ENCODE measurements at regions not wholly inside any gene's neighbourhood (a gene's known extent, or its start where the extent isn't known, plus 50 kb on each side); places are given as distances from the start of the nearest gene placed in this dataset.

DNA sequence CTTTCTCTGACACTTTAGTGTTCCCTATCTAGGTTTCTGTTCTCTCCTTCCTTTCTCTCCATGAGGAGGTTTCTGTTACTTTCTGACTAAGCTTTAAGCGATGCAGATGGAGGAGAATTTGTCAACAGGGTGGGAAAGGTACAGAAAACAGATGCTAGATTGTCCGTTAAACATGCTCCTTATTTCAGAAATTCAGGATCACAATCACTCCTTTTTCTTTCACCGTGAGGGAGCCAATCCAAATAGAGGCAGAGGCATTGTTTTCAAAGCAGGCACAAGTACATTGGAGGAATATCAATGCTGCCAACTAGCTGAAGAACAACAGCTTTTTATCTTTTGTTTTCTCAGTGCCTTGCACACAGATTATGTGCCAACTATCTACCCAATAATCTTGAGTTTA lies 215.7 kb upstream of the FOLH1 start:
- H3K4ac ChIP-seq (replicated peaks; ENCODE audit: insufficient read length, low read depth, low read length) = no peak overlapping the region
- no peak for FAIRE-seq
- no peak overlapping the region for H2BK5ac ChIP-seq (ENCODE audit: low read depth, low read length)
- H3K79me2 ChIP-seq (ENCODE audit: control insufficient read depth in 1 of 2, insufficient read depth in 2 of 2, low read length in 2 of 2) = no peaks in the 10 kb centered on the region
- no peak overlapping the region for H4K91ac ChIP-seq (replicated peaks; ENCODE audit: insufficient read length, low read length)
- H4K20me1 ChIP-seq (replicated peaks in 1 of 2; ENCODE audit: control insufficient read depth in 1 of 2, insufficient read depth in 2 of 2, low read length in 2 of 2) = no peaks in the 10 kb centered on the region
- no peak overlapping the region for H2BK15ac ChIP-seq (ENCODE audit: low read length)
- H3K27ac ChIP-seq (ENCODE audit: low read depth, low read length) = no peak overlapping the region
- no peak overlapping the region for H4K8ac ChIP-seq (ENCODE audit: extremely low read depth, insufficient read depth, low read length)
- peaks cover 15 to 51% of the 10 kb centered on the region in 2 experiments for H3K9me3 ChIP-seq (ENCODE audit: insufficient read depth in 2 of 2, low read depth in 1 of 2, low read length in 1 of 2)
- H3K23me2 ChIP-seq (ENCODE audit: low read depth, low read length) = no peaks in the 10 kb centered on the region
- no peak overlapping the region for H2AK5ac ChIP-seq (ENCODE audit: low read depth, low read length)
- H3K23ac ChIP-seq (ENCODE audit: insufficient read length) = no peak overlapping the region
- no peak overlapping the region for H2BK20ac ChIP-seq (ENCODE audit: low read length)
- CTCF ChIA-PET (ENCODE audit: partially characterized antibody) = no interaction called here
- H3K36me3 ChIP-seq (ENCODE audit: control insufficient read depth in 2 of 4, insufficient read depth in 4 of 4, low read length in 3 of 4) = no peaks in the 10 kb centered on the region
- H3K56ac ChIP-seq (replicated peaks; ENCODE audit: insufficient read length, low read depth, low read length) = no peak overlapping the region
- no peak overlapping the region for H3K4me2 ChIP-seq (ENCODE audit: insufficient read depth in 1 of 2, low read depth in 2 of 2, low read length in 2 of 2)
- no peak overlapping the region for H2BK12ac ChIP-seq (ENCODE audit: low read depth, low read length)
- POLR2A ChIA-PET (ENCODE audit: partially characterized antibody) = no interaction called here
- no peak overlapping the region for H3K18ac ChIP-seq (ENCODE audit: extremely low read depth, low read length)
- H2AFZ ChIP-seq (ENCODE audit: low read length) = no peak overlapping the region
- H3K4me1 ChIP-seq (replicated peaks in 1 of 4; ENCODE audit: control insufficient read depth in 3 of 4, insufficient read depth in 4 of 4, low read length in 3 of 4) = no peaks in the 10 kb centered on the region
- no peak overlapping the region for H4K5ac ChIP-seq (ENCODE audit: insufficient read length, low read depth, low read length)
- DNase-seq (ENCODE audit: low read depth in 1 of 2, low spot score in 2 of 2) = no peak
- no peak overlapping the region for H3K9ac ChIP-seq (replicated peaks in 1 of 4; ENCODE audit: extremely low read depth in 1 of 4, low read depth in 3 of 4, low read length in 3 of 4)
- no peak overlapping the region for H2BK120ac ChIP-seq (replicated peaks; ENCODE audit: low read depth, low read length)
- H3K79me1 ChIP-seq (ENCODE audit: low read depth, low read length) = no peaks in the 10 kb centered on the region
- no peak overlapping the region for H3K14ac ChIP-seq (ENCODE audit: insufficient read length)
- no peaks in the 10 kb centered on the region for H3K27me3 ChIP-seq (replicated peaks in 1 of 4; ENCODE audit: control insufficient read depth in 3 of 4, extremely low read depth in 1 of 4, insufficient read depth in 3 of 4, low read length in 3 of 4)
- no peak overlapping the region for H3K4me3 ChIP-seq (ENCODE audit: extremely low read depth in 1 of 4, insufficient read depth in 2 of 4, low read depth in 3 of 4, low read length in 4 of 4)
- WGBS, 2 experiments (ENCODE audit: extremely low coverage in 1 of 2, insufficient coverage in 1 of 2, insufficient read length in 1 of 2, insufficient replicate concordance in 2 of 2, low coverage in 1 of 2, low lambda C conversion rate in 2 of 2, missing lambda C conversion rate in 1 of 2) = 40% methylated on average over 3 of the region's 3 CpGs; no CpG with 5 or more reads in 1 of the 2 experiments
- TF ChIP-seq TBP (IDR thresholded peaks at IDR 0.05; ENCODE audit: low read depth, low read length) (no peak), KDM4A (IDR thresholded peaks at IDR 0.05; ENCODE audit: low read depth, low read length, severe bottlenecking) (no peak), TEAD4 (IDR thresholded peaks at IDR 0.05; ENCODE audit: low read depth, low read length) (no peak), HDAC6 (IDR thresholded peaks at IDR 0.05; ENCODE audit: low read depth, low read length) (no peak), CREB1 (IDR thresholded peaks at IDR 0.05) (no peak), EZH2 (IDR thresholded peaks at IDR 0.05; ENCODE audit: low read depth, low read length, severe bottlenecking) (no peak), TCF12 (IDR thresholded peaks at IDR 0.05; ENCODE audit: low read depth, low read length) (no peak), JUND (IDR thresholded peaks at IDR 0.05; ENCODE audit: low read length) (no peak), YY1 (IDR thresholded peaks at IDR 0.05; ENCODE audit: low read depth, low read length) (no peak), RAD21 (IDR thresholded peaks at IDR 0.05 in 1 of 2, conservative IDR thresholded peaks at IDR 0.05 in 1 of 2; ENCODE audit: low read depth in 2 of 2, low read length in 2 of 2) (no peak), JUN (IDR thresholded peaks at IDR 0.05; ENCODE audit: low read depth, low read length) (no peak), ZNF274 (IDR thresholded peaks at IDR 0.05; ENCODE audit: borderline replicate concordance, extremely low read depth, low read length) (no peak), CBX8 (IDR thresholded peaks at IDR 0.05; ENCODE audit: borderline replicate concordance, low read depth, low read length) (no peak), MAFK (IDR thresholded peaks at IDR 0.05; ENCODE audit: low read depth, low read length) (no peak)
- TF ChIP-seq, protein P1, sequence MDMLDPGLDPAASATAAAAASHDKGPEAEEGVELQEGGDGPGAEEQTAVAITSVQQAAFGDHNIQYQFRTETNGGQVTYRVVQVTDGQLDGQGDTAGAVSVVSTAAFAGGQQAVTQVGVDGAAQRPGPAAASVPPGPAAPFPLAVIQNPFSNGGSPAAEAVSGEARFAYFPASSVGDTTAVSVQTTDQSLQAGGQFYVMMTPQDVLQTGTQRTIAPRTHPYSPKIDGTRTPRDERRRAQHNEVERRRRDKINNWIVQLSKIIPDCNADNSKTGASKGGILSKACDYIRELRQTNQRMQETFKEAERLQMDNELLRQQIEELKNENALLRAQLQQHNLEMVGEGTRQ (IDR thresholded peaks at IDR 0.05; ENCODE audit: low read length) = no peak

Data from H1 (cell line).